ENCODE measurements at regions not wholly inside any gene's neighbourhood (a gene's known extent, or its start where the extent isn't known, plus 50 kb on each side); places are given as distances from the start of the nearest gene placed in this dataset.

GRCh38 chr10:111765216-111765615 lies 418.3 kb downstream of the GPAM start:
- H3K79me1 ChIP-seq (ENCODE audit: low read depth, low read length): no peaks in the 10 kb centered on the region
- H2BK5ac ChIP-seq (ENCODE audit: low read depth, low read length): no peak overlapping the region
- no peak for FAIRE-seq
- H3K23ac ChIP-seq (ENCODE audit: insufficient read length): no peak overlapping the region
- ChIA-PET CTCF (ENCODE audit: partially characterized antibody) (interaction anchor here (1.1 to 1.3 kb wide), 3 partner anchors 9 to 1410 kb away, joined by 3 to 11 read pairs (median 3); no protein-coding TSS in a partner anchor), POLR2A (ENCODE audit: partially characterized antibody) (no interaction called here)
- H3K4me3 ChIP-seq (ENCODE audit: extremely low read depth in 1 of 4, insufficient read depth in 2 of 4, low read depth in 3 of 4, low read length in 4 of 4): no peak overlapping the region
- H2AFZ ChIP-seq (ENCODE audit: low read length): no peak overlapping the region
- H3K9ac ChIP-seq (replicated peaks in 1 of 4; ENCODE audit: extremely low read depth in 1 of 4, low read depth in 3 of 4, low read length in 3 of 4): no peak overlapping the region
- no peak overlapping the region for H2BK12ac ChIP-seq (ENCODE audit: low read depth, low read length)
- no peaks in the 10 kb centered on the region for H3K36me3 ChIP-seq (ENCODE audit: control insufficient read depth in 2 of 4, insufficient read depth in 4 of 4, low read length in 3 of 4)
- H2BK15ac ChIP-seq (ENCODE audit: low read length): no peak overlapping the region
- no peak overlapping the region for H4K91ac ChIP-seq (replicated peaks; ENCODE audit: insufficient read length, low read length)
- H3K56ac ChIP-seq (replicated peaks; ENCODE audit: insufficient read length, low read depth, low read length): no peak overlapping the region
- DNase-seq (ENCODE audit: low read depth in 1 of 2, low spot score in 2 of 2): no peak
- no peaks in the 10 kb centered on the region for H3K27me3 ChIP-seq (replicated peaks in 1 of 4; ENCODE audit: control insufficient read depth in 3 of 4, extremely low read depth in 1 of 4, insufficient read depth in 3 of 4, low read length in 3 of 4)
- peaks cover 0 to 7% (median 0%) of the 10 kb centered on the region in 4 experiments; a peak in 1 of 7 replicates for H3K4me1 ChIP-seq (replicated peaks in 1 of 4; ENCODE audit: control insufficient read depth in 3 of 4, insufficient read depth in 4 of 4, low read length in 3 of 4)
- H2BK120ac ChIP-seq (replicated peaks; ENCODE audit: low read depth, low read length): no peak overlapping the region
- H3K18ac ChIP-seq (ENCODE audit: extremely low read depth, low read length): no peak overlapping the region
- H3K27ac ChIP-seq (ENCODE audit: low read depth, low read length): no peak overlapping the region
- H3K9me3 ChIP-seq (ENCODE audit: insufficient read depth in 2 of 2, low read depth in 1 of 2, low read length in 1 of 2): no peaks in the 10 kb centered on the region
- no peak overlapping the region for H3K4me2 ChIP-seq (ENCODE audit: insufficient read depth in 1 of 2, low read depth in 2 of 2, low read length in 2 of 2)
- no peaks in the 10 kb centered on the region for H3K79me2 ChIP-seq (ENCODE audit: control insufficient read depth in 1 of 2, insufficient read depth in 2 of 2, low read length in 2 of 2)
- no peak for TF ChIP-seq RNF2 (IDR thresholded peaks at IDR 0.05; ENCODE audit: borderline replicate concordance, low read depth, low read length, missing control alignments, poor library complexity, severe bottlenecking)
- TF ChIP-seq EP300 (IDR thresholded peaks at IDR 0.05; ENCODE audit: borderline replicate concordance in 1 of 2, low read depth in 2 of 2, low read length in 2 of 2): no peak
- no peak for TF ChIP-seq SP4 (IDR thresholded peaks at IDR 0.05; ENCODE audit: low read length)
- TF ChIP-seq SP2 (IDR thresholded peaks at IDR 0.05; ENCODE audit: low read length): no peak
- no peak for TF ChIP-seq FOSL1 (IDR thresholded peaks at IDR 0.05; ENCODE audit: insufficient read depth, low read depth, low read length)
- TF ChIP-seq RFX5 (IDR thresholded peaks at IDR 0.05; ENCODE audit: borderline replicate concordance, low read depth, low read length): no peak
- H4K20me1 ChIP-seq (replicated peaks in 1 of 2; ENCODE audit: control insufficient read depth in 1 of 2, insufficient read depth in 2 of 2, low read length in 2 of 2): no peaks in the 10 kb centered on the region
- 81% methylated on average over 2 of the region's 2 CpGs; no CpG with 5 or more reads in 1 of the 2 experiments for WGBS, 2 experiments (ENCODE audit: extremely low coverage in 1 of 2, insufficient coverage in 1 of 2, insufficient read length in 1 of 2, insufficient replicate concordance in 2 of 2, low coverage in 1 of 2, low lambda C conversion rate in 2 of 2, missing lambda C conversion rate in 1 of 2)
- H3K4ac ChIP-seq (replicated peaks; ENCODE audit: insufficient read length, low read depth, low read length): no peak overlapping the region
- no peak overlapping the region for H4K8ac ChIP-seq (ENCODE audit: extremely low read depth, insufficient read depth, low read length)
- H2BK20ac ChIP-seq (ENCODE audit: low read length): no peak overlapping the region
- H3K14ac ChIP-seq (ENCODE audit: insufficient read length): no peak overlapping the region
- H4K5ac ChIP-seq (ENCODE audit: insufficient read length, low read depth, low read length): no peak overlapping the region
- no peaks in the 10 kb centered on the region for H3K23me2 ChIP-seq (ENCODE audit: low read depth, low read length)
- H2AK5ac ChIP-seq (ENCODE audit: low read depth, low read length): no peak overlapping the region

All from H1 (cell line).